ENCODE measurements at regions not wholly inside any gene's neighbourhood (a gene's known extent, or its start where the extent isn't known, plus 50 kb on each side); places are given as distances from the start of the nearest gene placed in this dataset.

DNA sequence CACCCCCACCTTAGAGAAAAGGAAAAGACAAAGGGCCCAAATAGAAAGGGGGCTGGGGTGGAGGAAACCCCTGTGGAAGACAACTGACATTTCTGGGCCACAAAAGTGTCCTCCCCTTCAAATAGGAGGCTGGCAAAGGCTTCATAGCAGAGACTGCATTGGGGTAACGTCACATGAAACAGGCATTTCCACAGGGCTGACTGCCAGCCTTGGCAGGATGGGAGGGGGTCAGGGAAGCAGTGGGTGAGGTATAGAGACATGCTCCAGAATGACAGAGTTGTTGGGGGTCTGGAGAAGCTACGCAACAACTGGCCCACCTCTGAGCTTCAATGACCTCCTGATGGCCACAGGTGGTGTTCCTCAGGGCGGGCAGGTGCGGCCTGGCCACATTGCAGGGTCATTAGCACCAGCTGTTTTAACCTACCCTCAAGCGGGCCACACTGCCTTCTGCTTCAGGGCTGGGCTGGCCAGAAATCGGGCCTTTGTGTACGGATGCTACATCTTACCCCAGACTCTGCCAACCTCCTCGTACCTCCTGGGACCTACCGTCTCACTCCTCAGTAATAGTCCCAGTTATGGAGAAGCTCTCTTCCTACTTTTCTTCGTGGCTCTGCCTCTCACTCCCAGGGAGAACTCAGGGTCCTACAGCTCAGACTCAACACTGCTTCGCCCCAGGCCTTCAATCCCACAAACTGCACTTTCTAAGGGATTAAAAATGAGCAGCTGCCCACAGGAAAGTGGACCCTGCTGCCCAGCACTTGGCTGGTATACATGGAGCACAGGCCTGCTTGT is 160.0 kb upstream of the NCAM1 start:
- H3K4me1 ChIP-seq (ENCODE audit: control insufficient read depth, insufficient read depth, low read length), result no peaks in the 10 kb centered on the region
- no peak overlapping the region for H3K4me3 Mint-ChIP-seq
- intact Hi-C loops (cut with micrococcal nuclease), result no loop called here

DNA sequence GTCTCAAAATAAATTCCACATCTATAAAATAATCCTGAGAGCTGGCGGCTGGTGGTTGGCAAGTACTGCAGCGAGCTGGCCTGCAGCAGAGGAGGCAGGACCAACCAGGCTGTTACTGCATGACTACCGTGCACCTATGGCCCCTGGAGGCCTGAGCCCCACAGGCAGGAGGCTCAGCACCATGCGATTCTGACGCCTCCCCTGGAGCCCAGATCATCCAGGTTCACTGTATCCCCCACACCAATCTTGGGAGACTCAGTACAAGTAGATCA is 159.5 kb upstream of the NCAM1 start:
- Histone ChIP-seq H3K4me1 (ENCODE audit: control insufficient read depth, insufficient read depth, low read length) (no peaks in the 10 kb centered on the region), H3K27ac (ENCODE audit: low read length) (no peak overlapping the region), H3K27me3 (ENCODE audit: control insufficient read depth, insufficient read depth, low read length) (no peaks in the 10 kb centered on the region), H3K9me3 (ENCODE audit: control insufficient read depth, insufficient read depth, low read length) (no peaks in the 10 kb centered on the region), H3K36me3 (ENCODE audit: control insufficient read depth, insufficient read depth, low read length) (no peaks in the 10 kb centered on the region), H3K4me3 (ENCODE audit: low read length) (no peak overlapping the region)
- Mint-ChIP-seq H3K4me1 (peaks cover 7 to 12% of the 10 kb centered on the region in 2 donors), H3K36me3 (no peaks in the 10 kb centered on the region), H3K4me3 (no peak overlapping the region), H3K9me3 (no peaks in the 10 kb centered on the region), H3K27me3 (ENCODE audit: low read depth in 2 of 2) (peaks cover 0 to 10% of the 10 kb centered on the region in 2 donors), H3K27ac (no peak overlapping the region)
- 92% methylated on average over 5 of the region's 5 CpGs for WGBS (ENCODE audit: insufficient coverage)
- no peak for ATAC-seq
- no peak for DNase-seq
- intact Hi-C loops (cut with micrococcal nuclease), result no loop called here
- TF ChIP-seq, protein P1, sequence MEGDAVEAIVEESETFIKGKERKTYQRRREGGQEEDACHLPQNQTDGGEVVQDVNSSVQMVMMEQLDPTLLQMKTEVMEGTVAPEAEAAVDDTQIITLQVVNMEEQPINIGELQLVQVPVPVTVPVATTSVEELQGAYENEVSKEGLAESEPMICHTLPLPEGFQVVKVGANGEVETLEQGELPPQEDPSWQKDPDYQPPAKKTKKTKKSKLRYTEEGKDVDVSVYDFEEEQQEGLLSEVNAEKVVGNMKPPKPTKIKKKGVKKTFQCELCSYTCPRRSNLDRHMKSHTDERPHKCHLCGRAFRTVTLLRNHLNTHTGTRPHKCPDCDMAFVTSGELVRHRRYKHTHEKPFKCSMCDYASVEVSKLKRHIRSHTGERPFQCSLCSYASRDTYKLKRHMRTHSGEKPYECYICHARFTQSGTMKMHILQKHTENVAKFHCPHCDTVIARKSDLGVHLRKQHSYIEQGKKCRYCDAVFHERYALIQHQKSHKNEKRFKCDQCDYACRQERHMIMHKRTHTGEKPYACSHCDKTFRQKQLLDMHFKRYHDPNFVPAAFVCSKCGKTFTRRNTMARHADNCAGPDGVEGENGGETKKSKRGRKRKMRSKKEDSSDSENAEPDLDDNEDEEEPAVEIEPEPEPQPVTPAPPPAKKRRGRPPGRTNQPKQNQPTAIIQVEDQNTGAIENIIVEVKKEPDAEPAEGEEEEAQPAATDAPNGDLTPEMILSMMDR (IDR thresholded peaks at IDR 0.05), result no peak

More for the DNA sequence above, 160.0 kb upstream of the NCAM1 start:
- Histone ChIP-seq H3K27me3 (ENCODE audit: control insufficient read depth, insufficient read depth, low read length) (no peaks in the 10 kb centered on the region), H3K4me3 (ENCODE audit: low read length) (no peak overlapping the region), H3K36me3 (ENCODE audit: control insufficient read depth, insufficient read depth, low read length) (no peaks in the 10 kb centered on the region), H3K27ac (ENCODE audit: low read length) (no peak overlapping the region), H3K9me3 (ENCODE audit: control insufficient read depth, insufficient read depth, low read length) (no peaks in the 10 kb centered on the region)
- no peaks in the 10 kb centered on the region for H3K9me3 Mint-ChIP-seq
- peaks cover 7 to 12% of the 10 kb centered on the region in 2 donors for H3K4me1 Mint-ChIP-seq
- DNase-seq (no peak), ATAC-seq (no peak)
- TF ChIP-seq, protein P1 (IDR thresholded peaks at IDR 0.05), result no peak
- H3K27ac Mint-ChIP-seq, result no peak overlapping the region
- peaks cover 0 to 10% of the 10 kb centered on the region in 2 donors for H3K27me3 Mint-ChIP-seq (ENCODE audit: low read depth in 2 of 2)
- H3K36me3 Mint-ChIP-seq, result no peaks in the 10 kb centered on the region
- 88% methylated on average over 11 of the region's 11 CpGs for WGBS (ENCODE audit: insufficient coverage)

DNA sequence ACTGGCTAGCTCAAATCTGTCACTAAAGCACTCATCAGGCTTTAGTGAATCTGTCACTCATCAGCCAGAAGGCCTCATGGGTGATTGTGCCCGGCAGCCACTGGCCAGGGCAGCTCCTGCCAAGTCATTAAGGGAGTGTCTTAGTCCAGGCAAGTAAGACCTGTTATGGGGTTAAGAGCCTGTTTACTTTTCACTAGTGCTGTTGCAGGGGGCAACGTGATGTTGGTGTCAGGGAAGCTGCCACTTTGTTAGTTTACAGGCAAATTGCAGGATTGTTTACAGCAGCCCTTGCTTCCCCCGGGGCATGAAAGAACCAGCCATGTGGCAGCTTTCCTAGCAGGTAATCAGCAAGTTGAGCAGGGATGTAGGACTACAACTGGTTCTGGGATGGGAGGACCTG is 155.6 kb upstream of the NCAM1 start:
- no peaks in the 10 kb centered on the region for H3K4me1 ChIP-seq (ENCODE audit: control insufficient read depth, insufficient read depth, low read length)
- TF ChIP-seq, protein P1 (IDR thresholded peaks at IDR 0.05), result no peak
- intact Hi-C loops (cut with micrococcal nuclease), result no loop called here
- no peak overlapping the region for H3K27ac Mint-ChIP-seq
- H3K4me1 Mint-ChIP-seq, result no peaks in the 10 kb centered on the region
- no peaks in the 10 kb centered on the region for H3K36me3 ChIP-seq (ENCODE audit: control insufficient read depth, insufficient read depth, low read length)
- H3K27me3 ChIP-seq (ENCODE audit: control insufficient read depth, insufficient read depth, low read length), result no peaks in the 10 kb centered on the region
- ATAC-seq (no peak), DNase-seq (no peak)
- H3K4me3 ChIP-seq (ENCODE audit: low read length), result no peak overlapping the region
- no peak overlapping the region for H3K27ac ChIP-seq (ENCODE audit: low read length)
- H3K9me3 Mint-ChIP-seq, result no peaks in the 10 kb centered on the region
- H3K36me3 Mint-ChIP-seq, result no peaks in the 10 kb centered on the region
- no peak overlapping the region for H3K4me3 Mint-ChIP-seq
- peaks cover 0 to 10% of the 10 kb centered on the region in 2 donors for H3K27me3 Mint-ChIP-seq (ENCODE audit: low read depth in 2 of 2)
- 47% methylated on average over 3 of the region's 3 CpGs for WGBS (ENCODE audit: insufficient coverage)
- no peaks in the 10 kb centered on the region for H3K9me3 ChIP-seq (ENCODE audit: control insufficient read depth, insufficient read depth, low read length)

DNA sequence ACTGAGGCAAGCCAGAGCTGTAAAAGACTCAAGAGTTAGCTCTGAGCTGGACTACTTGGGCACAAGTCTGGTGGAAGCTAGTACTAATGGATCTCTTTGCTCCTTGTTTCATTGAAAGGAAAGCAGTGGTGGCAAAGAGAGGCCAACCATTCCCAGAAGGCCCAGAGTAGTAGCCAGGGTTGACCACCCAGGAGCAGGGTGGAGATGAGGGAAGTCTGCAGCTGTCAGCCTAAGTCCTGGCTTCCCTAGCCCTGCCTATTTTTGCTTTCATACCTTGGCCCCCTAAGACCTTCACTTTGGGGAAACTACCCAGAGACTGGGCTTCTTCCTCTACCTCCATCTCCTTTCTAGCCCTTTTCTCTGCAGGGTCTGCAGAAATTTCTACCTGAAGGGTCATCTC is 155.0 kb upstream of the NCAM1 start:
- no peak overlapping the region for H3K27ac ChIP-seq (ENCODE audit: low read length)
- no peaks in the 10 kb centered on the region for H3K4me1 ChIP-seq (ENCODE audit: control insufficient read depth, insufficient read depth, low read length)
- peaks cover 3% of the 10 kb centered on the region for H3K9me3 ChIP-seq (ENCODE audit: control insufficient read depth, insufficient read depth, low read length)
- H3K4me3 ChIP-seq (ENCODE audit: low read length), result no peak overlapping the region
- H3K36me3 Mint-ChIP-seq, result no peaks in the 10 kb centered on the region
- H3K4me3 Mint-ChIP-seq, result no peak overlapping the region
- H3K27me3 ChIP-seq (ENCODE audit: control insufficient read depth, insufficient read depth, low read length), result no peaks in the 10 kb centered on the region
- H3K4me1 Mint-ChIP-seq, result no peaks in the 10 kb centered on the region
- no peak for DNase-seq
- intact Hi-C loops (cut with micrococcal nuclease), result no loop called here
- H3K27me3 Mint-ChIP-seq (ENCODE audit: low read depth in 2 of 2), result peaks cover 0 to 10% of the 10 kb centered on the region in 2 donors
- no peak for ATAC-seq
- no peak overlapping the region for H3K27ac Mint-ChIP-seq
- no peaks in the 10 kb centered on the region for H3K36me3 ChIP-seq (ENCODE audit: control insufficient read depth, insufficient read depth, low read length)
- TF ChIP-seq, protein P1 (IDR thresholded peaks at IDR 0.05), result no peak
- H3K9me3 Mint-ChIP-seq, result no peaks in the 10 kb centered on the region

Data from natural killer cell (primary cell).